Activated T-helper 17 cell treated with anti-CD3 and anti-CD28 coated beads, Interleukin-2, amount 50 U/mL, for 72 hours (primary cell): ENCODE measurements at regions not wholly inside any gene's neighbourhood (a gene's known extent, or its start where the extent isn't known, plus 50 kb on each side); places are given as distances from the start of the nearest gene placed in this dataset.
"Not testable (repeated sequence)": the region's sequence is repeated elsewhere in the genome, so short reads cannot be mapped to it uniquely, and the experiment has no call there.

Source experiments
- ATAC-seq: fragments of 150-1000 bp; cut with Tn5 transposase; replicated peaks from 2 replicates; pipeline ENCODE4 v1.10.0; 2021; ENCODE audit warnings: mild to moderate bottlenecking, moderate library complexity
- H3K27ac Mint-ChIP-seq: one replicate; pipeline ENCODE4 v1.8.0; 2022; ENCODE audit warnings: mixed read lengths
- H3K27me3 Mint-ChIP-seq: one replicate; pipeline ENCODE4 v1.8.0; 2022; ENCODE audit warnings: mixed read lengths
- H3K36me3 Mint-ChIP-seq: one replicate; pipeline ENCODE4 v1.8.0; 2022; ENCODE audit warnings: low read depth, mild to moderate bottlenecking, mixed read lengths
- H3K4me1 Mint-ChIP-seq: one replicate; pipeline ENCODE4 v1.8.0; 2022; ENCODE audit warnings: mixed read lengths
- H3K4me3 Mint-ChIP-seq: one replicate; pipeline ENCODE4 v1.8.0; 2022; ENCODE audit warnings: mild to moderate bottlenecking, mixed read lengths
- H3K9me3 Mint-ChIP-seq: one replicate; pipeline ENCODE4 v1.8.0; 2022; ENCODE audit warnings: mixed read lengths

- H3K27ac Mint-ChIP-seq, result no peak overlapping the region
- H3K9me3 Mint-ChIP-seq, result no peaks in the 10 kb centered on the region
- H3K36me3 Mint-ChIP-seq, result peaks cover 9% of the 10 kb centered on the region
- no peaks in the 10 kb centered on the region for H3K27me3 Mint-ChIP-seq
- H3K4me1 Mint-ChIP-seq, result peaks cover 8% of the 10 kb centered on the region
- H3K4me3 Mint-ChIP-seq, result no peak overlapping the region
- ATAC-seq, result no peak
Observed at GRCh38 chr14:89477391-89477790, 60.4 kb upstream of the FOXN3 start.

DNA sequence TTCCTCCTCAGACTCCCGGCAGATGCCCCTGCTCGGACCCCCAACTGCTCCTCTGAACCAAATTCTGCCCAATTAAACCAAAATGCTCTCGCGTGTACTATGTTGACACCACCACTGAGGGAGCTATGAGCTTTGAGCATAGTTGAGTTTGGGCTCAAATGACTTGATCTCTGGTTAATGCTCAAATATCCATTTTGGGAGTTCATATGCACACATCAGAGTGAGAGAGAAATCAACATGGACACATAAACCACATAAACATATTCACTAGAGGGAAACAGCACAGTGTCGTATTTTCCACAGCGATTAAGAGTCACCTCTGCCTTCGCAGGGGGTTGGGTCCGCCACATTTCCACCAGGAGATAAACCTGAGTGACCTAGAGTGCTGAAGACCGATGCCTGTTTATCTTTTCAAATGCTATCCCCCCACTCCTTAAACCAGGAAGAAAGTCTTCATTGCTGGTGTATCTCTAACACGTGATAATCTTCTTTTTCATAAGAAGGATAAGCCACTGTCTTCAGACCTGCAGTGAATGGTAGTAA is 59.4 kb upstream of the FOXN3 start:
- Mint-ChIP-seq H3K27me3 (no peaks in the 10 kb centered on the region), H3K4me1 (peaks cover 8% of the 10 kb centered on the region), H3K9me3 (no peaks in the 10 kb centered on the region), H3K4me3 (no peak overlapping the region), H3K36me3 (peaks cover 9% of the 10 kb centered on the region), H3K27ac (no peak overlapping the region)
- no peak for ATAC-seq

- Mint-ChIP-seq H3K27me3 (no peaks in the 10 kb centered on the region), H3K27ac (no peak overlapping the region), H3K9me3 (no peaks in the 10 kb centered on the region), H3K4me1 (peaks cover 8% of the 10 kb centered on the region), H3K36me3 (peaks cover 9% of the 10 kb centered on the region), H3K4me3 (no peak overlapping the region)
- ATAC-seq, result no peak
Observed at GRCh38 chr14:89474464-89474863, 57.4 kb upstream of the FOXN3 start.

DNA sequence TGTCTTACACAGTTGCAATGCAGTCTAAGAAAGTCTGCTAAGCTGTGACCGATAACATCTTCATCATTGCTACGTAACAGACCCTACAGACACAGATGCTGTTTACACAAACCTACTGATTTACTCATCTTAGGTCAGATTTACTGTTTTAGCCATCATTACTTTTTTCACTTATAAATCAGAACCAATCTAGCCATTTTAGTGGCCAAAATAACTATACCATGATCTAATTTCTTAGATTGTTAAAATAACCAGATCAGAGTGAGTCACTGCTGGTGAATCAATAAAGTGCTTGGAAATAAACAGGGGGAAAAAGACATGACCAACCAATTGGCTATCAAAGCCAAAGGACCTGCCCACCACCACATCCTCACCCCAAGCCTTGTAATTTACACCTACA is 57.0 kb upstream of the FOXN3 start:
- H3K4me3 Mint-ChIP-seq, result no peak overlapping the region
- H3K9me3 Mint-ChIP-seq, result no peaks in the 10 kb centered on the region
- no peaks in the 10 kb centered on the region for H3K27me3 Mint-ChIP-seq
- H3K36me3 Mint-ChIP-seq, result peaks cover 9% of the 10 kb centered on the region
- H3K27ac Mint-ChIP-seq, result no peak overlapping the region
- H3K4me1 Mint-ChIP-seq, result peaks cover 8% of the 10 kb centered on the region
- no peak for ATAC-seq

DNA sequence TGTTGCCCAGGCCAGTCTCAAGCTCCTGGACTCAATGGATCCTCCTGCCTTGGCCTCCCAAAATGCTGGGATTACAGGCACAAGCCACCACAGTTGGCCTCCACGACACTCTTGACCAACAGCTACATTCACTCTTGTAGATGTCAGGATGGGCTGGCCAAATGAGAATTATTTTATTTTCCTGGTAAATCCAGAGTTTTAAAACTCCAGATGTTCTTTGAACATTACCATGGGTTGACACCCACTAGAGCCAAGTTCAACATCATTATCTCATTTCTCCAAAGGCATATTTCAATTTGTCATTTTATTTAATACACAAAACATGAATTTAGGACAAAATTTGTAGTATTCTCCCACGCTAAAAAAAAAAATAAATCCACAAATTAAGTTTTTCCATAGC is 56.5 kb upstream of the FOXN3 start:
- no peaks in the 10 kb centered on the region for H3K27me3 Mint-ChIP-seq
- no peak for ATAC-seq
- no peak overlapping the region for H3K4me3 Mint-ChIP-seq
- peaks cover 8% of the 10 kb centered on the region for H3K4me1 Mint-ChIP-seq
- H3K36me3 Mint-ChIP-seq, result peaks cover 9% of the 10 kb centered on the region
- no peak overlapping the region for H3K27ac Mint-ChIP-seq
- H3K9me3 Mint-ChIP-seq, result no peaks in the 10 kb centered on the region

DNA sequence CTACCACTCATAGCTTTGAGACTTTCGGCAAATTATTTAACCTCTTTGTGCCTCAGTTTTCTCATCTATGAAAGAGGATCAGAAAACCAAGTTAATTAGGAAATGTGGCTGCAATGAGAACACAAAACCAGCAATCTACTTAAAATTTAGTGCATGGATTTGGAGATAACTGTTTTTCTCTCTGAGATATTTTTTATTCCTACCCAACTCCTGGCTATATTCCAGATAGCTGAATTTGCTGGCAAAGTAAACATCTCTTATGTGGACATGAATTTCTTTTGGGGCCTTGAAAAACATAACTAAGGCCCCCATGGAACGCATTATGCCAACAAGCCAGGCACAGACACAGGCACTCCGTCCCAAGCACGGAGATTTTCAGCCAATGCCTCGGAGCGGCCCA is 53.4 kb upstream of the FOXN3 start:
- H3K4me3 Mint-ChIP-seq, result no peak overlapping the region
- peaks cover 4% of the 10 kb centered on the region for H3K9me3 Mint-ChIP-seq
- H3K27ac Mint-ChIP-seq, result no peak overlapping the region
- peaks cover 4% of the 10 kb centered on the region for H3K4me1 Mint-ChIP-seq
- peaks cover 15% of the 10 kb centered on the region for H3K36me3 Mint-ChIP-seq
- no peak for ATAC-seq
- H3K27me3 Mint-ChIP-seq, result no peaks in the 10 kb centered on the region

DNA sequence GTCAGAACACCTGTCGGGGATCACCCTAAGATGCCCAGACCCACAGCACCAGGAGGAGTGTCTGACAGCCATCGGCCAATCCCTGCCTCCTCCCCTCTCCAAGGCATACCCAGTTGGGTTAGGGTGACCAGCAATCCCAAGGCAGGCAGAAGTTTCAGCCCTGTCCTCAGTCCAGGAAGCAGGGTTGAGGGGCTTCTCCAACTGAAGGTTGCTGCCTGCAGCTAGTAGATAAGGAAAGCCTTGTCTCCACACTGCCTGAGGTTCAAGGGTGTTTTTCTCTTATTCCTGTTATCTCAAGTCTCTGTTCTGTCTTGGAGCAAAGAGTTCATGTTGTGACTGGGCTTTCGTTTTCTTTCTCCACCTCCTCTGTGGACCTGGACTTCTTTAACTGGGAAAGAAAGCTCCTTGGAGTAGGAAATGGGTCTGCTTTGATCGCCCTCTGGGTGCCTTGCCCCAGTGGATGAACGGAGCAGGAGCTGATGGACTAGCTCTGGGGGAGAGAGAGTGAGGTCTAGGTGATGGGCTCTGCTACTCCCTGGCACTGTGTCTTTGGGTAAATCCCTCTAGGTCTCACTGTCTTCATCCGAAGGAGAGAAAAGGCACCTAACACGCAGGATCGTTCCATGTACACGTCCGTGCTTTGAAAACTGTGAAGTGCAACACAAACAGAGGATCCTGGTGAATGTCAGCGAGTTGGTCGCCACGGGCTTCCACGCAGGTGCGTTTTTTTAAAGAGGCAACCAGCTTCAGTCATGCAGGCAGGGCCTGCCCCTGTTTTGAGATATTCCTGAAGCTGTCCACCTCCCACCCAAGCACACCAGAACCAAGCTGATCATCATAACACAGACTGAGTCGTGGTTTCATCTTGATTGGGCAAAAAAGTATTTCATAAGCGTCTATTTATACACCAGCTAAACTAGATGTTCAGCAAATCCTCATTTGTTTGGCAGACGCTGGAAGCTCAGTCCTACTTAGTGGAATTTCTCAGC is 52.5 kb upstream of the FOXN3 start:
- no peaks in the 10 kb centered on the region for H3K27me3 Mint-ChIP-seq
- H3K4me3 Mint-ChIP-seq, result no peak overlapping the region
- no peak overlapping the region for H3K27ac Mint-ChIP-seq
- peaks cover 4% of the 10 kb centered on the region for H3K9me3 Mint-ChIP-seq
- H3K4me1 Mint-ChIP-seq, result peaks cover 4% of the 10 kb centered on the region
- ATAC-seq, result no peak
- peaks cover 15% of the 10 kb centered on the region for H3K36me3 Mint-ChIP-seq

DNA sequence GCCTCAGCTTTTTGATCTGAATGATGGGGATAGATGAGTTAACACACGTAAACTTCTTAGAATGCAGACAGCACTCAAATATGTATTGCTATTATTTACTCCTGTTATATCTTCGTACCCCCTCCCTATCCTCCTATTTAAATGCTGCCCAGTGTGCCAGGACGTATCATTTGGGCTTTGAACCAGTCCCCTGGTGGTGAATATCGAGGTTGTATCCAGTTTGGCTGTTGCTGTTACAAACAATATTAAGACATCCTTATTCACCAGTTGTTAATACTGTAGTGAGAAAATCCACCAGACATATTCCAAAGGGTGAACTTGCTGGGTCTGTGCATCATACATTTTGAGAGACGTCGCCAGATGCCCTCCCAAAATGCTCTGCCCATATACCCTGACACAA is 51.5 kb upstream of the FOXN3 start:
- Mint-ChIP-seq H3K36me3 (peaks cover 10% of the 10 kb centered on the region), H3K9me3 (peaks cover 4% of the 10 kb centered on the region), H3K4me1 (no peaks in the 10 kb centered on the region), H3K27ac (no peak overlapping the region), H3K27me3 (no peaks in the 10 kb centered on the region), H3K4me3 (no peak overlapping the region)
- ATAC-seq, result no peak

DNA sequence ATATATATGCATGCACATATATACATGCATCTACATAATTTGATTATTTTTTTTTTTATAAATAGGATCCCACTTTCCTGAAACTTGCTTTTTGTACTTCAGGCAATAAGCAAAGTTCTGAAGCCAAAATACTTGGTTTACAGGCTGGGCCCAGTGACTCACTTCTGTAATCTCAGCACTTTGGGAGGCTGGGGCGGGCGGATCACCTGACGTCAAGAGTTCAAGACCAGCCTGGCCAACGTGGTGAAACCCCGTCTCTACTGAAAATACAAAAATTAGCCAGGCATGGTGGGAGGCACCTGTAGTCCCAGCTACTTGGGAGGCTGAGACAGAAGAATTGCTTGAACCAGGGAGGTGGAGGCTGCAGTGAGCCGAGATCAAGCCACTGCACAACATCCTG is 51.0 kb upstream of the FOXN3 start:
- not testable (repeated sequence) for H3K9me3 Mint-ChIP-seq, H3K4me3 Mint-ChIP-seq, H3K27me3 Mint-ChIP-seq, H3K4me1 Mint-ChIP-seq, H3K36me3 Mint-ChIP-seq, ATAC-seq, H3K27ac Mint-ChIP-seq

GRCh38 chr14:89466944-89467343 is 49.9 kb upstream of the FOXN3 start:
- peaks cover 4% of the 10 kb centered on the region for H3K9me3 Mint-ChIP-seq
- H3K27ac Mint-ChIP-seq, result no peak overlapping the region
- peaks cover 6% of the 10 kb centered on the region for H3K36me3 Mint-ChIP-seq
- H3K4me3 Mint-ChIP-seq, result no peak overlapping the region
- no peak for ATAC-seq
- no peaks in the 10 kb centered on the region for H3K4me1 Mint-ChIP-seq
- no peaks in the 10 kb centered on the region for H3K27me3 Mint-ChIP-seq
